HG03354 (cell line): ENCODE measurements at regions not wholly inside any gene's neighbourhood (a gene's known extent, or its start where the extent isn't known, plus 50 kb on each side); places are given as distances from the start of the nearest gene placed in this dataset.
"Not testable (repeated sequence)": the region's sequence is repeated elsewhere in the genome, so short reads cannot be mapped to it uniquely, and the experiment has no call there.

ENCODE experiments used
- ATAC-seq: cut with Tn5 transposase; IDR thresholded peaks from one replicate; pipeline ENCODE4 v1.9.1; 2021; ENCODE audit warnings: mild to moderate bottlenecking; ENCODE audit not compliant: unreplicated experiment, poor library complexity, severe bottlenecking

DNA sequence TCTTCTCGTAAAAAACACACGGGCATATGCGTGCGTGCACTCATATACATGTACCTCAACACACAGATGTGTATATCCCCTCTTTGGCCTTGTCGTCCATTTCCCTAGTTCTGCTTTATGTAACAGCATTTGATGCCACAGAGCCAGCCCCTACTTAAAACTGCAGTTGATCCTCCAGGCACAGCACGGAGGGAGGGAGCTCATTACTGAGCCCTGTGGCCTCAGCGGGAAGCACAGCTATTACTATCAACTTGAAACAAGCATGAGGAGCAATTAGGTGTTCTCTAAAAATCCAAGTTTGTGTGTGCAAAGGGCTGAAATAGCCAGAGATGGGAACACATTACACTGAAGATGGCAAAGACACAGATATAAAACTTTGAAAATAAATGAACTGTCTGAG, 580.9 kb downstream of the GLRX3 start:
- no peak for ATAC-seq

DNA sequence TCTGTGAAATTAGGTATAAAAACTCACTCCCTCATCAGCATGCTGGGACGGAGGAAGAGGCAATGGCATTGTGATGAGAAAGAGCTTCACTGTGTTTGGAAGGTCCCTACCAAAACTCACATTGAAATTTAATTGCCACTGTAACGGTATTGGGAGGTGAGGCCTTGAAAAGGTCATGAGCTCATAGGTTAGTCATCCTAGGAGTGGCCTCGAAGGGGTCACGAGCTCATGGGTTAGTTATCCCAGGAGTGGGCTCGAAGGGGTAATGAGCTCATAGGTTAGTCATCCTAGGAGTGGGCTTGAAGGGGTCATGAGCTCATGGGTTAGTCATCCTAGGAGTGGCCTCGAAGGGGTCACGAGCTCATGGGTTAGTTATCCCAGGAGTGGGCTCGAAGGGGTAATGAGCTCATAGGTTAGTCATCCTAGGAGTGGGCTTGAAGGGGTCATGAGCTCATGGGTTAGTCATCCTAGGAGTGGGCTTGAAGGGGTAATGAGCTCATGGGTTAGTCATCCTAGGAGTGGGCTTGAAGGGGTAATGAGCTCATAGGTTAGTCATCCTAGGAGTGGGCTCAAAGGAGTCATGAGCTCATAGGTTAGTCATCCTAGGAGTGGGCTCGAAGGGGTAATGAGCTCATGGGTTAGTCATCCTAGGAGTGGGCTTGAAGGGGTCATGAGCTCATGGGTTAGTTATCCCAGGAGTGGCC, 582.7 kb downstream of the GLRX3 start:
- not testable (repeated sequence) for ATAC-seq

- ATAC-seq, result no peak
Measured at GRCh38 chr10:130719448-130719752, 583.2 kb downstream of the GLRX3 start.

GRCh38 chr10:130720235-130720634, 584.0 kb downstream of the GLRX3 start:
- ATAC-seq, result no peak

DNA sequence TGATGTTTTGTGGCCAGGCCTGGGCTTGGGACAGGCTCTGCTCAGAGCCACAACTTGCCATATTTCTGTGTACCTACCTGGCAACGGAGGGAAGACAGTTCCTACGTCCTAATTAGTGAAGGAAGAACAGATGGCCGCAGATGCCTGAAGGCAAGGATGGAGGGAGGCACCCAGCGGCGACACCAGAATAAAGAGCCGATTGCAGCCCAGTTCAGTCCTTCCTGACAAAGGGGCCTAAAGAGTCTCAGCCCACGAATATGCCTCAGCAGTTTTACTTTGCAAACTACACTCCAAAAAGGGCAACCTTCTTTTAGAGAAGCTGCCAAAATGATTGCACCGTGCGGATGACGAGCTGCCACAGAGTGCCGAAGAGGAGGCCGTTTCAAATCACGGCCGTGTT, 585.8 kb downstream of the GLRX3 start:
- no peak for ATAC-seq

GRCh38 chr10:130723704-130724103, 587.5 kb downstream of the GLRX3 start:
- no peak for ATAC-seq

- no peak for ATAC-seq
Measured at GRCh38 chr10:130725474-130725970, 586.0 kb downstream of the TCERG1L start.

- ATAC-seq, result no peak
Measured at GRCh38 chr10:130726996-130727725, 584.4 kb downstream of the TCERG1L start.

GRCh38 chr10:130727766-130728490, 583.6 kb downstream of the TCERG1L start:
- ATAC-seq, result no peak

- no peak for ATAC-seq
Measured at GRCh38 chr10:130728531-130729215, 582.8 kb downstream of the TCERG1L start.

GRCh38 chr10:130729876-130730275, 581.6 kb downstream of the TCERG1L start:
- ATAC-seq, result no peak

DNA sequence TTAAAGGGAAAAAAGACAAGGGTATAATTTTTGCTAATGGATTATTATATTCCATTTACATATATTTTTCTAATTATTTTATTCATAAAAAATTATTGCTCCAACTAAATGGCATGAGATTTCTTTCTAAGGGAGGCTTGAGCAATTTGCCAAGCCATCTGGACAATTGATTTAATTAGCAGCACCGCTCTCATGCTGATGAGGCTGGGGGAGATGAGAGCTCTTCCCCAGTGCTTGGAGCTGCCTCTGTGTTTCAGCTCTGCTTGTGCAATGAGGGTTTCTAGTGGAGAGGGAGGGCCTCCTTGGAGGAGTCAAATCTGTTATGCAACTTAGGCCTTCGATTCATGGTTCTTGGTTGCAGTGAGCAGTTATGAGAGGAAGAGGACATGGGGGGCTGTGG, 574.3 kb downstream of the TCERG1L start:
- ATAC-seq, result no peak

- ATAC-seq, result no peak
Measured at GRCh38 chr10:130737621-130738020, 573.9 kb downstream of the TCERG1L start.

- ATAC-seq, result no peak
Measured at GRCh38 chr10:130739016-130739756, 572.3 kb downstream of the TCERG1L start.

- ATAC-seq, result no peak
Measured at GRCh38 chr10:130739757-130740145, 571.8 kb downstream of the TCERG1L start.

- no peak for ATAC-seq
Measured at GRCh38 chr10:130740166-130740565, 571.4 kb downstream of the TCERG1L start.

GRCh38 chr10:130740915-130741750, 570.4 kb downstream of the TCERG1L start:
- no peak for ATAC-seq

GRCh38 chr10:130741901-130742855, 569.3 kb downstream of the TCERG1L start:
- no peak for ATAC-seq
